Mesenchymal stem cell (in vitro differentiated cells and primary cell): ENCODE measurements at regions not wholly inside any gene's neighbourhood (a gene's known extent, or its start where the extent isn't known, plus 50 kb on each side); places are given as distances from the start of the nearest gene placed in this dataset.

Source experiments
- DNase-seq: peaks from one replicate; pipeline ENCODE4 v3.0.0-alpha.2; 2013
- H2AFZ ChIP-seq: one replicate; pipeline ENCODE4 v1.6.1; 2013; ENCODE audit warnings: low read depth, mild to moderate bottlenecking, control low read depth, inconsistent platforms, low read length, moderate library complexity
- H2AK5ac ChIP-seq: 2 replicates; pipeline ENCODE4 v1.6.1; 2013; ENCODE audit warnings: low read length, moderate library complexity, mild to moderate bottlenecking, inconsistent platforms; ENCODE audit not compliant: severe bottlenecking
- H2BK120ac ChIP-seq: one replicate; pipeline ENCODE4 v1.6.1; 2013; ENCODE audit warnings: low read depth, mild to moderate bottlenecking, inconsistent platforms, low read length, moderate library complexity
- H2BK12ac ChIP-seq, 2 experiments: one replicate each; pipeline ENCODE4 v1.6.1; 2013; ENCODE audit warnings: inconsistent platforms in 2 of 2, low read length in 2 of 2, mild to moderate bottlenecking in 2 of 2, moderate library complexity in 2 of 2, control low read depth in 1 of 2
- H2BK15ac ChIP-seq: one replicate; pipeline ENCODE4 v1.6.1; 2013; ENCODE audit warnings: mild to moderate bottlenecking, low read depth, inconsistent platforms; ENCODE audit not compliant: poor library complexity, severe bottlenecking
- H2BK5ac ChIP-seq: 2 replicates; pipeline ENCODE4 v1.6.1; 2013; ENCODE audit warnings: low read depth, mild to moderate bottlenecking, low read length, control low read depth, inconsistent platforms; ENCODE audit not compliant: poor library complexity, severe bottlenecking
- H3K14ac ChIP-seq, 2 experiments: one replicate each; pipeline ENCODE4 v1.6.1; 2013; ENCODE audit warnings: inconsistent platforms in 2 of 2, low read length in 2 of 2, control low read depth in 1 of 2, mild to moderate bottlenecking in 1 of 2, moderate library complexity in 1 of 2
- H3K18ac ChIP-seq, 2 experiments: one replicate each; pipeline ENCODE4 v1.6.1; 2013; ENCODE audit warnings: inconsistent platforms in 2 of 2, low read length in 2 of 2, control low read depth in 1 of 2, low read depth in 1 of 2, mild to moderate bottlenecking in 1 of 2
- H3K23ac ChIP-seq, 2 experiments: one replicate each; pipeline ENCODE4 v1.6.1; 2013; ENCODE audit warnings: inconsistent platforms in 2 of 2, low read length in 2 of 2, mild to moderate bottlenecking in 2 of 2, moderate library complexity in 2 of 2, control low read depth in 1 of 2
- H3K27ac ChIP-seq: 2 replicates; pipeline ENCODE4 v1.5.1; 2013; ENCODE audit warnings: mild to moderate bottlenecking, moderate library complexity, low read length, control low read depth, inconsistent platforms; ENCODE audit not compliant: poor library complexity, severe bottlenecking
- H3K27me3 ChIP-seq, 2 experiments: 2 replicates each; pipeline versions ENCODE4 v1.6.1 to v1.7.0; 2013; ENCODE audit warnings: low read length in 2 of 2, mild to moderate bottlenecking in 2 of 2, moderate library complexity in 2 of 2, control low read depth in 1 of 2, inconsistent platforms in 1 of 2; ENCODE audit not compliant: control insufficient read depth in 1 of 2, insufficient read depth in 1 of 2
- H3K36me3 ChIP-seq, 2 experiments: 2 replicates each; pipeline versions ENCODE4 v1.6.1 to v1.7.0; 2013; ENCODE audit warnings: low read length in 2 of 2, control low read depth in 1 of 2, inconsistent platforms in 1 of 2, low read depth in 1 of 2, mild to moderate bottlenecking in 1 of 2; ENCODE audit not compliant: insufficient read depth in 2 of 2, control insufficient read depth in 1 of 2
- H3K4ac ChIP-seq, 2 experiments: one replicate each; pipeline ENCODE4 v1.6.1; 2013; ENCODE audit warnings: inconsistent platforms in 2 of 2, low read length in 2 of 2, mild to moderate bottlenecking in 2 of 2, moderate library complexity in 2 of 2, control low read depth in 1 of 2, low read depth in 1 of 2
- H3K4me1 ChIP-seq: 2 replicates; pipeline ENCODE4 v1.6.1; 2013; ENCODE audit warnings: low read depth, low read length, control low read depth; ENCODE audit not compliant: control insufficient read depth, insufficient read depth
- H3K4me2 ChIP-seq: 2 replicates; pipeline ENCODE4 v1.6.1; 2013; ENCODE audit warnings: low read length, mild to moderate bottlenecking, inconsistent platforms; ENCODE audit not compliant: poor library complexity, severe bottlenecking
- H3K4me3 ChIP-seq, 2 experiments: 2 replicates each; pipeline versions ENCODE4 v1.5.1 to v1.7.0; 2013; ENCODE audit warnings: low read length in 2 of 2, mild to moderate bottlenecking in 2 of 2, control low read depth in 1 of 2, low read depth in 1 of 2; ENCODE audit not compliant: insufficient read depth in 1 of 2
- H3K79me1 ChIP-seq: replicated peaks from 2 replicates; pipeline ENCODE4 v1.6.1; 2013; ENCODE audit warnings: mild to moderate bottlenecking, control low read depth, low read length, inconsistent platforms; ENCODE audit not compliant: poor library complexity, severe bottlenecking
- H3K9ac ChIP-seq: 2 replicates; pipeline ENCODE4 v1.7.0; 2013; ENCODE audit warnings: mild to moderate bottlenecking, low read length, moderate library complexity
- H3K9me3 ChIP-seq: 2 replicates; pipeline ENCODE4 v1.7.0; 2013; ENCODE audit warnings: mild to moderate bottlenecking, low read length; ENCODE audit not compliant: control insufficient read depth
- H4K8ac ChIP-seq: one replicate; pipeline ENCODE4 v1.6.1; 2013; ENCODE audit warnings: inconsistent platforms, mild to moderate bottlenecking, low read length, moderate library complexity
- H4K91ac ChIP-seq: one replicate; pipeline ENCODE4 v1.6.1; 2013; ENCODE audit warnings: mild to moderate bottlenecking, low read length, inconsistent platforms
- WGBS: methylation state at CpG from one replicate; pipeline ENCODE4 v1.1.7; 2013; ENCODE audit warnings: mixed read lengths; 5-methylcytosine and 5-hydroxymethylcytosine counted together

DNA sequence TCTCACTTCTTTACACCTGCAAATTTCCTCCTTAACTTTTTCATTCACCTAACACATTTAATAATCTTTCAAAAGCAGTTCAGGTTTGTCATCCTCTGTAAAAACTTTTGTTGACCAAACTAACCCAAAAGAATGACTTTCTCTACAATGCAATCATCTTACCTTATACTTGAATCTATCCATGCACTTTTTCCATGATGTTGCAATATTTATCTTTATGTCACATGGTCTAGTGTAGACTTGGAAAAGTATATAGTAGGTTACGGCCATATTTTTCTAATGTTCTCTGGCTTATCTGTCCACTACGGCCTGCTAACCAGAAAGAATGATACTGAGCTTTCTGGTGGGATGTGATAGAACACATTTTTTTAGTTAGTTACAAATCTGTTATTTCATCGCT is 431.0 kb upstream of the SOX9 start:
- Histone ChIP-seq H2AK5ac (no peak overlapping the region), H3K4me1 (no peaks in the 10 kb centered on the region), H3K36me3 (no peaks in the 10 kb centered on the region), H4K8ac (no peak overlapping the region), H3K18ac (no peak overlapping the region), H2AFZ (no peak overlapping the region), H3K27ac (no peak overlapping the region), H3K4me2 (no peak overlapping the region), H4K91ac (no peak overlapping the region), H2BK12ac (no peak overlapping the region), H3K4ac (no peak overlapping the region), H3K4me3 (no peak overlapping the region), H3K9ac (no peak overlapping the region), H2BK120ac (no peak overlapping the region), H3K27me3 (no peaks in the 10 kb centered on the region), H3K14ac (no peak overlapping the region), H2BK15ac (no peak overlapping the region), H3K9me3 (no peaks in the 10 kb centered on the region), H3K79me1 (no peaks in the 10 kb centered on the region), H3K23ac (no peak overlapping the region), H2BK5ac (no peak overlapping the region)
- WGBS = 98% methylated on average over 2 of the region's 3 CpGs
- no peak for DNase-seq

DNA sequence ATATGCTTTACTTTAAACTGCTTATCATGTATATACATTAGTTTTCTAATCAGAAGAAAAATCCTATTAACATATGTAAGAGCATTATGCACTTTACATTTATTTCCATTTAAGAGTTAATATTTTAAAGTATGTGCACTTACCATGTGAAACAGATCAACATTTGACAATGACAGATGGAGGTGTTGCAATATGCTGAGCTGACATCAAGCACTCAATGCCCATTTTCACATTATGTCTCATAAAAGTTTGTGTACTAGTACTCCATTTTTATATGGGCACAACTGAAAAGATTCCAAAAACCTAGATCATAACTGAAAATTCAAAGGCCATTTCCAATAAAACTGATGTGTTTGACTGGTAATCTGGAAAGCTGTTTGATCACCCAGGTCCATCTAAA is 420.9 kb upstream of the SOX9 start:
- Histone ChIP-seq H3K23ac (no peak overlapping the region), H2BK12ac (no peak overlapping the region), H4K91ac (no peak overlapping the region), H3K9ac (no peak overlapping the region), H3K14ac (no peak overlapping the region), H4K8ac (no peak overlapping the region), H2BK120ac (no peak overlapping the region), H3K4ac (no peak overlapping the region), H3K27me3 (no peaks in the 10 kb centered on the region), H2BK15ac (no peak overlapping the region), H2AFZ (no peak overlapping the region), H3K27ac (no peak overlapping the region), H2BK5ac (no peak overlapping the region), H3K4me2 (no peak overlapping the region), H3K4me3 (no peak overlapping the region), H3K18ac (no peak overlapping the region), H2AK5ac (no peak overlapping the region), H3K79me1 (no peaks in the 10 kb centered on the region), H3K9me3 (no peaks in the 10 kb centered on the region), H3K4me1 (no peaks in the 10 kb centered on the region), H3K36me3 (no peaks in the 10 kb centered on the region)
- no peak for DNase-seq

DNA sequence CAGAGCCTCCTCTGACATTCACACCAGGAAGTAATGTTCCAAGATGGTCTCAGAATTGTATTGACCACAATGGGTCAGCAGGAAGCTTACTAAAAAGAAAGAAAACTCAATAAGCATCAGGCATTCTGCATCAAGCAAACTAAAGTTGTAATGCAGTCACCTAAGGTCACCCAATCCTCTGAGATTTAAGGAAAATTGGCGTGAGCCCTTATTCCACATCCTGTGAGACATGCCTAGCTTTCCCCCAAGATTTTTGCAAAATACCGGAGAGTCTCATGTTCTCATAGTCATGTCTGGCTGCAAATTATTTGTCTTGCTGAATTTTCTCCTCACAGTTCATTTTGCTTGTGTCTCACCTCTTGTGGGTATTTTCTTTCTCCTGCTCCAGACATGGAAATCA is 417.1 kb upstream of the SOX9 start:
- H4K8ac ChIP-seq = no peak overlapping the region
- no peaks in the 10 kb centered on the region for H3K79me1 ChIP-seq
- no peak overlapping the region for H2BK12ac ChIP-seq
- H2BK120ac ChIP-seq = no peak overlapping the region
- no peaks in the 10 kb centered on the region for H3K4me1 ChIP-seq
- no peak overlapping the region for H2AFZ ChIP-seq
- no peak overlapping the region for H3K4ac ChIP-seq
- no peak overlapping the region for H3K27ac ChIP-seq
- H3K4me3 ChIP-seq = no peak overlapping the region
- WGBS = 95% methylated on average over 2 of the region's 2 CpGs
- no peak overlapping the region for H3K4me2 ChIP-seq
- no peak for DNase-seq
- H2BK5ac ChIP-seq = no peak overlapping the region
- H3K18ac ChIP-seq = no peak overlapping the region
- no peak overlapping the region for H3K23ac ChIP-seq
- H3K9me3 ChIP-seq = no peaks in the 10 kb centered on the region
- no peak overlapping the region for H3K9ac ChIP-seq
- H4K91ac ChIP-seq = no peak overlapping the region
- H3K36me3 ChIP-seq = no peaks in the 10 kb centered on the region
- H3K14ac ChIP-seq = no peak overlapping the region
- no peak overlapping the region for H2BK15ac ChIP-seq
- H3K27me3 ChIP-seq = no peaks in the 10 kb centered on the region
- H2AK5ac ChIP-seq = no peak overlapping the region

DNA sequence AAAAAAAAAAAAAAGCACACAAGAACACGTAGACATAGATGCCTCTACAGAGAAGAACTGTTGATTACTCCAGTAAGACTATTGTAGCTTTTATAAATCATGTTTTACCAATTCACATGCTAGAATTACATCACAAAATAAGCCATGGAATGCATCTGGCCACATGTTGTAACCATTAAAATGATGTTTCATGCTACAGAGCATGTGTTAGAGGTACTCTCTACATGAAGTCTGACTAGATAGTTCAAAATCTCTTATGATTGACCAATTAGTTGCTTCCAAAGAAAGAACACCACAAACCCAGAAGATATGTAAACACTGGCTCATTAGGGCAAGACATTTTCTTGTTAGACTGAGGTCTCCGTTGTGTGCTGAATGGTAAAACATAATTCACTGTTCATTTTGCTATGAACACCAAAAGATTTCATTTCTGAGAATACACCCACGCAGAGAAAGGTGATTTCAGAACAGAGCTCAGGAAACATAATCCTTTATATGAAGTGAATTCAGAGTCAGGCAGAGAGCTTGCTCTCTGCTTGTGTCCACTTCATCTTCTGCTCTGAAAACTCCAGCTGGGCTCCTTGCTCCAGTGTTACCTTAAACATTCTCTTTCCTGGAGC is 411.4 kb upstream of the SOX9 start:
- no peak overlapping the region for H2BK12ac ChIP-seq
- no peak overlapping the region for H2AK5ac ChIP-seq
- H3K23ac ChIP-seq = no peak overlapping the region
- H3K4me3 ChIP-seq = no peak overlapping the region
- H2BK5ac ChIP-seq = no peak overlapping the region
- H2BK15ac ChIP-seq = no peak overlapping the region
- DNase-seq = peak; percentile 31
- H3K4me1 ChIP-seq = peaks cover 1% of the 10 kb centered on the region
- no peak overlapping the region for H3K4ac ChIP-seq
- H3K9ac ChIP-seq = no peak overlapping the region
- no peak overlapping the region for H3K27ac ChIP-seq
- H3K27me3 ChIP-seq = no peaks in the 10 kb centered on the region
- H4K8ac ChIP-seq = no peak overlapping the region
- H3K18ac ChIP-seq = no peak overlapping the region
- H3K9me3 ChIP-seq = no peaks in the 10 kb centered on the region
- no peaks in the 10 kb centered on the region for H3K36me3 ChIP-seq
- no peak overlapping the region for H2BK120ac ChIP-seq
- H4K91ac ChIP-seq = no peak overlapping the region
- no peaks in the 10 kb centered on the region for H3K79me1 ChIP-seq
- no peak overlapping the region for H3K14ac ChIP-seq
- 80% methylated on average over 2 of the region's 3 CpGs for WGBS
- no peak overlapping the region for H3K4me2 ChIP-seq
- H2AFZ ChIP-seq = no peak overlapping the region
